NCI-H2196 treated with DMSO at 0.1 percent for 48 hours (cell line): ENCODE measurements at regions not wholly inside any gene's neighbourhood (a gene's known extent, or its start where the extent isn't known, plus 50 kb on each side); places are given as distances from the start of the nearest gene placed in this dataset.
A peak's percentile ranks its signal among the peaks of the same experiment; 100 is the strongest.

Source experiments
- DNase-seq: peaks from one replicate; lab custom pipeline; 2025; ENCODE audit not compliant: unreplicated experiment; lab: John Stamatoyannopoulos, UW

DNA sequence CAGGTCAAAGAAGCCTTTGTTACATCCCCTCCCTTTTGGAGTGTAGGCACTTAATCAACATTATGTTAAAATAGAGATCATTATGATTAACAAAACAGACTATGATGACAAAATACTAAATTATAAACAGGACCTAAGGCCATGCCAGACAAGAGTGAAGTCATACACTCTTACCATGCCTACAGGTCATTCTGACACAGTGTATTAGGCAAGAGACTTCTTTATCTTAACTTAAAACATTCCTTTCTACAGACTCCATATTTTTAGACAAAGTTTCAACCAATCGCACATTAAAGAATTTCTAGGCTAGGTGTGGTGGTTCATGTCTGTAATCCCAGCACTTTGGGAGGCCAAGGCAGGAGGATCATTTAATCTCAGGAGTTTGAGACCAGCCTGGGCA, 128.6 kb upstream of the SLC34A2 start:
- no peak for DNase-seq

DNA sequence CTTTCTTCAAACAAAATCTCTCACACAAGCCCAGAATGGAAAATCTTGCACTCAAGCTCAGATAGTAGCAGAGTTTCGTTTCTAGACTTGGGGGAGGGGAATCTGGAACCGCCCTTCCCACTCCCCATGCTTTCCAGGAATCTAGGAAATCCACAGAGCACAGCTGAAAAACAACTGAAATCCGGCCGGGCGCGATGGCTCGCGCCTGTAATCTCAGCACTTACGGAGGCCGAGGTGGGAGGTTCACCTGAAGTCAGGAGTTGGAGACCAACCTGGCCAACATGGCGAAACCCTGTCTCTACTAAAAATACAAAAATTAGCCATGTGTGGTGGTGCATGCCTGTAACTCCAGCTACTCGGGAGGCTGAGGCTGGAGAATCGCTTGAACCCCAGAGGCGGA, 127.3 kb upstream of the SLC34A2 start:
- DNase-seq, result no peak

DNA sequence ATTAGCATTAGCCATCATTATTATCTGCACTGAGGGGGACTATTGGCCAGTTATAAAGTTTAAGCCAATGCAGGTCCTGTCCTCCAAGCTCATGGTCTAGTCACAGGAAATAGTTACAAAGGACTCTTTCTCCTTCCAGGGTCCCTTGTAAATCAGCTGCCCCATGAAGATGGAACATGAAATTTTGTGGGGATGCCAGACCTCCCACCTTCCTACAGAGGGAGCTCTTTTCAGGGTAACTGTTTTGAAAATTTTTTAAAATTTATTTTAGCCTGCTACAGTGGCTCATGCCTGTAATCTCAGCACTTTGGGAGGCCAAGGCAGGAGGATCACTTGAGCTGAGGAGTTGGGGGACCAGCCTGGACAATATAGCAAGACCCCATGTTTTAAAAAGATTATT, 124.4 kb upstream of the SLC34A2 start:
- DNase-seq, result no peak

DNA sequence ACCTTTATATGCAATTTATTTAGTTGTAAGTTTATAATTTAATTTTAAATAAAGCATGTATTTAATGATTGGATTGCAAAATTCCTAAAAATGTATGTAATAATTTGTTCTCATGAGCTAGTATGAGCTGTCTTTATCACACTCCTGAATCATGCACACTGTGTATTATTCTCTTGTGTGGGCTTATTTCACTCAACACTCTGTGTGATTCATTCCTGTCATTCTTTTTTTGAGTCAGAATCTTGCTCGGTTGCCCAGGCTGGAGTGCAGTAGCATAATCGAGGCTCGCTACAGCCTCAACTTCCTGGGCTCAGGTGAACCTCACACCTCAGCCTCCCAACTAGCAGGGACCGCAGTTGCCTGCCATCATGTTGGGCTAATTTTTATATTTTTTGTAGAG, 123.1 kb upstream of the SLC34A2 start:
- DNase-seq, result no peak

DNA sequence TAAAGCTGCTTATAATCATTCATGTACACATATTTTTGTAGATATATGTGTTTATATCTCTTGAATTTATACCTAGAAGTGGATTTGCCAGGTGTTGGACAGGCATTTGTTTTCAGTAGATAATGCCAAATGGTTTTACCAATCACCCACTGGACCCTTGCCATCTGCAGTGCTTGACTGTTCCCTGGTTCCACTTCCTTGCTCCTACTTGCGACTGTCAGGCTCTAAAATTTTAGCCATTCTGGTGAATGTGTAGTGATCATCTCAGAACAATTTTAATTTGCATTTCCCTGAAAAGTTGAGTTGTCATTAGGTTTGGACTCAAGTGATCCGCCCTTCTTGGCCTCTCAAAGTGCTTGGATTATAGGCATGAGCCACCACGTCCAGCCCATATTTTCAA, 122.4 kb upstream of the SLC34A2 start:
- DNase-seq, result no peak

DNA sequence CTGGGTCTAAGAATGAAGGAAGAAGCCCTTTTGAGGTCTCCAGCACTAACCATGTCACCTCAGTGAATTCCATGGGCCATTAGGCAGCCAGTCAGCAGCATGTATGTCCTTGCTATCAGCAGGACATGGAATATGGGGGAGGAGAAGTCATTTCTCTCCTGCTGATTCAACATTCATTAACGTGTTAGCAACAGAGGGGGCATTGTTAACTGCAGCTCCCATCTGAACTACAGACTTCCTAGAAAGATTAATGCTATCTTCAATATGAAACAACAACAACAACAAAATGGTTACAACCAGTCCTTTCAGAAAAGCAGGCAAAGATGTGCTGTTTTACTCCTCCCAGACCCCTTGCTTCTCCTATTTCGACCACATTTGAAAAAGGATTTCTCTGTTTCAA, 120.4 kb upstream of the SLC34A2 start:
- DNase-seq, result no peak

DNA sequence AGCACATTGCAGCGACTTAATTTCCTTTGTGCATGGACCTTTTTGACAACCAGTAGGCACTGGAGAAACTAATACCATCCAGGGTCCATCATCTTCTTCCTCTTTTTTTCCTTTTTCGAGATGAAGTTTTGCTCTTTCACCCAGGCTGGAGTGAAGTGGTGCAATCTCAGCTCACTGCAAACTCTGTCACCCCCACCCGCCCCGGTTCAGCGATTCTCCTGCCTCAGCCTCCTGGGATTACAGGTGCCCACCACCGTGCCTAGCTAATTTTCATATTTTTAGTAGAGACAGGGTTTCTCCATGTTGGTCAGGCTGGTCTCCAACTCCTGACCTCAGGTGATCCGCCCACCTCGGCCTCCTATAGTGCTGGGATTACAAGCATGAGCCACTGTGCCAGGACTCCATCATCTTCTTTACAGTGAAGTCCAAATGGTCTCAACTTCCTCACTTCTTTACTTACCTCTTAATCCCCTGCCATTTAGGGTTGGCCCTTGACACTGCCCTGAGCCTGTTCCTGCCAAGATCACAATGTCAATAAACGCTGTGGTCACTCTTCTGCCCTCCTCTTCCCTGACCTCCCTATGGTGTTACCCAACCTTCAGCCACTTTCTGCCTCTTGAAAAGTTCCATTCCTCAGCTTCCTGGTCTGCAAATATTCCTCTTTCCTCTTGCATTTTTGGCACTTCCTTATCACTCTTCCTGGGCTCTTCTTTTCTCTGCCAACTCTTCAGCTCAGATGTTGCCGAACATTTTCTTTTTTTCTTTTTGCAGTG, 119.8 kb upstream of the SLC34A2 start:
- no peak for DNase-seq

DNA sequence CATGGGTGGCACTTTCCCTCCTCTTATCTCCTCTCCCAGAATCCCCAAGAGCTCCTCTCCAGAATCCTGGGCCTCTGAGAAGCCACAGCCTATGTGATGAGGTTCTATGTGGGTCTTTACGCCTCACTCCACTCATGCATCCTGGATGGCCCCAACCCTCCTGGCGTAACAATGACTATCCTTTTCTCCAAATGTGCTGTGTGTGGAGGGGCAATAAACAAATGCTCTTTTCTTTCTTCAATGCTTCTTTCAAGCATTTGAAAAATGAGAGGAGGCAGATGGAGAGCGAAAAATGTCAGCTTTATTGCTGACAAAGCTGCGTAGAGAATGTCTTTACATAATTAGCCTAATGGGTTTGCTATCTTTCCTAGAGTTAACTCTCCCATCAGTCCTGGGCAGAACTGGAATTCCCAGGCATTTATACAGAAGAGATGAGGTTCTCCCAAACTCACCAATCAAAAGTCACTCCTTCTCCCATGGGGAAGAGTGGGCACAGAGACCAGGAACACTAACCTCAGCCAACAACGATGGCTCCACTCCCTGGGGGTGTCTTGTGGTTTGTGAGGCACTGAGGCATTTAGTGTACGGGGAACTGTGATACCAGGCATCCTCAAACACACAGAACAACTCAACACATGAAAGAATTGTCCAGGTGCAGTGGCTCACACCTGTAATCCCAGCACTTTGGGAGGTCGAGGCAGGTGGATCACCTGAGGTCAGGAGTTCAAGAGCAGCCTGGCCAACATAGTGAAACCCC, 118.9 kb upstream of the SLC34A2 start:
- no peak for DNase-seq

DNA sequence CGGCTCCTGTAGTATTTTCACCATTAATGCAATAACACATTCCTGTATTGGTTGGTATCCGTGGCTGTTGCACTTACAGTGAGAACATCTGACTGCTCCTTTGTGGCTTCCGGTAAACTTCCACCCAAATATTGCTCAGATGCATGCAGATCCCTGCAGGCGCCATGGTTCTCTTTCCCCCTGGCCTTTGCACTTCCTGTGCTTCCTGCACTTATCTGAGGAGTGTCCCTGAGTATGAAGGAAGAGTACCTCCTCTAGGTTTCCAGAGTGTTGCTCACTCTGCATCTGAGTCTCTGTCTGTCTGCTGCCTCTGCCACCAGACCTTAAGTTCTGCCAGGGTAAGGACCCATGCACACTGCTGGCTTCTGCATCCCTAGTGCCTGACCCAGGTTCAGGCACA, 117.2 kb upstream of the SLC34A2 start:
- no peak for DNase-seq

DNA sequence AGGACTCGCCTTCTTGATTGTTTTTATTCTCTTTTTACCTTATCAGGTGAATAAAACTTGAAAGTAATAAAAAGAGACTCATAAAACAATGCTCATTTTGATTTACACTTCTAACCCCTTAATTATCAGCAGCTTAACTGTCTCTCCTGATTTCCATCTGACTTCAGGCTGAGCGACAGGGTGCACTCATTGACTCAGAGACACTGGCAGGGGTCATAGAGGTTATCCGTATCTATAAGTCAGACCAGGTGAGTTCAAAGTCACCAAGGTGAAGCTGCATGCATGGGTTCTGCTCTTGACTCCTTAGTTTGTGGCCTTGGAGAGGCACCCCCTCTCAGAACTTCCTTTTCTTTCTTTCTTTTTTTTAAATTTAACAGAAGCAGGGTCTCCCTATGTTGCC, 116.4 kb upstream of the SLC34A2 start:
- no peak for DNase-seq

DNA sequence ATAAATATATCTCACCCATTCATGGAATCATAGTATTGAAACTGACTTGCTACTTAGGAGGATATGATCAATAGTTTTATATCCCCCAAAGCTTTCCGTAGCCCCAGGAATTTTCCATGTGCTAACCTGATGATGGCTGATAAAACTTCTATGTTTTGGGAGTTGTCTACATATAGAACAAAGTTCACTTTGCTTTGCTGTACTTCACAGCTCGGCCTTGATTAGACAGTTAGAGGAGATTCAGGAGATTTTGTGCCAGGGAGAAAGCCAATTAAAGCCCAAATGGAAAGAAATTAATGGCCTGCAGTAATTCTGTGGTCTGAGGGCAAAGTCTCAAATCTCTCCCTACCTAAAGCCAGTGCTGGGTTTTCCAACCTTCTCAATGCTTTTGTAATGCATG, 114.9 kb upstream of the SLC34A2 start:
- DNase-seq, result no peak

DNA sequence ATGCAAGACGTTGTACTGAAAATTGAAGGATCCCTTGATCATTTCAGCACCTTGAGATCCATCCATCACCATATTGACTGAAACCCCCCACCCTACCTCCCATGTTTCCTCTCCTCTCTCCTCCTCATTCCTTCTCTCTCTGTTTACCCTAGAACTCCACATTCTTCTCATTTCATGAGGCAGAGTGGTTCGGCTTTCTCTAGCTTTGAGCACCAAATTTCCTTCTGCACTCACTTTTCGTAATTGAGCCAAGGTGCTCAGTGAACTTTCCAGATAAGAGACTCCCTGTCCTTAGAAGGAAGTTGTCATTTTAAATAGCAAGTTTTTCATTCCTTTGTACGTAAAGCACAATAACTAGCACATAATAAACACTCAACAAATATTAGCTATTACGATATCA, 108.3 kb upstream of the SLC34A2 start:
- no peak for DNase-seq

DNA sequence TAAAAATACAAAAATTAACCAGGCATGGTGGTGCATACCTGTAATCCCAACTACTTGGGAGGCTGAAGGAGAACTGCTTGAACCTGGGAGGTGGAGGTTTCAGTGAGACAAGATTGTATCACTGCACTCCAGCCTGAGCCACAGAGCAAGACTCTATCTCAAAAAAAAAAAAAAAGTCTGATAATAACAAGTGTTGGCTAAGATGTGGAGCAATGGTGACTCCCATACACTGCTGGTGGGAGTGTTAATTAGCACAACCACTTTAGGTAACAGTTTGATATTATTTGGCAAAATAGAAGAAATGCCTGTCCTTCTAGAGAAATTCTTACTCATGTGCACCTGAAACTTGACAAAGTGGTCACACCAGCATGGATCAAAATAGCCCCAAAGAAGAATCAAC, 106.2 kb upstream of the SLC34A2 start:
- no peak for DNase-seq

DNA sequence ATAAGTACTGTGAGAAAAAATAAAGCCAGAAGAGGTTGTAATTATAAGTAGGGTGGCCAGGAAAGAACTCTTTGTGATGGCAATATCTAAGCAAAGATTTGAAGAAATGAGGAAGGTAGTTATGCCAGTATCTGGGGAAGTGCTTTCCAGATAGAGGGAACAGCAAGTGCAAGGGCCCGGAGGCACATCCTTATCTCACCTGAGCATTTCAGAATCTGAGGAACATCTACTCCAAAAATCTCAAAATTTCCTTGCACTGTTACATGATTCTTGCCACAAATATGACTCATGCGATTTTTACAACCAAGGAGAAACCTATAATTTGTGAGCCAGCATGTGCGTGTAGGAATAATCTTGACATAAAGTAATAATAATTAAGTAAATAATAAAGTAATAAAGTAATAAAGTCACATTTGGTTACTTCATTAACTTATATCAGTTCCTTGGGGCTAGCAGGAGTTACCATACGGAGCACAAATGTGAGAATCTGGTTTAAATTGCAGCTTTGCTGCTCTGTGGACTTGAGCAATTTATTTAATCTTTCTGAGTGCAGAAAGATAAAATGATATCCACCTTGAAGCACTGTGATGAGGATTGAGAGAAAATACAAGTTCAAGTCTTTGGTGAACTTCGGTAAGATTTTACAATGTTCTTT, 105.1 kb upstream of the SLC34A2 start:
- no peak for DNase-seq

DNA sequence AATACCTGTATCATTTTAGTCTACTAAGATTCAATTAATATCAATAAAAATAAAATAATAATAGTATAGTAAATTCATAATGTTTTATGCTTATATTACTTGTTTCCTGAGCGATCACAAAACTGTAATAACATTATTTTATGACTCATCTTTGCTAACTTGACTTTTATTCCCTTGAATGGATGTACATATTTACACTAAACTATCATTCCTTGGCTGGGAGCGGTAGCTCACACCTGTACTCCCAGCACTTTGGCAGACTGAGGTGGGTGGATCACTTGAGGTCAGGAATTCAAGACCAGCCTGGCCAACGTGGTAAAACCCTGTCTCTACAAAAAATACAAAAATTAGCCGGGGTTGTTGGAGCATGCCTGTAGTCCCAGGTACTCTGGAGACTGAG, 104.0 kb upstream of the SLC34A2 start:
- DNase-seq, result no peak

DNA sequence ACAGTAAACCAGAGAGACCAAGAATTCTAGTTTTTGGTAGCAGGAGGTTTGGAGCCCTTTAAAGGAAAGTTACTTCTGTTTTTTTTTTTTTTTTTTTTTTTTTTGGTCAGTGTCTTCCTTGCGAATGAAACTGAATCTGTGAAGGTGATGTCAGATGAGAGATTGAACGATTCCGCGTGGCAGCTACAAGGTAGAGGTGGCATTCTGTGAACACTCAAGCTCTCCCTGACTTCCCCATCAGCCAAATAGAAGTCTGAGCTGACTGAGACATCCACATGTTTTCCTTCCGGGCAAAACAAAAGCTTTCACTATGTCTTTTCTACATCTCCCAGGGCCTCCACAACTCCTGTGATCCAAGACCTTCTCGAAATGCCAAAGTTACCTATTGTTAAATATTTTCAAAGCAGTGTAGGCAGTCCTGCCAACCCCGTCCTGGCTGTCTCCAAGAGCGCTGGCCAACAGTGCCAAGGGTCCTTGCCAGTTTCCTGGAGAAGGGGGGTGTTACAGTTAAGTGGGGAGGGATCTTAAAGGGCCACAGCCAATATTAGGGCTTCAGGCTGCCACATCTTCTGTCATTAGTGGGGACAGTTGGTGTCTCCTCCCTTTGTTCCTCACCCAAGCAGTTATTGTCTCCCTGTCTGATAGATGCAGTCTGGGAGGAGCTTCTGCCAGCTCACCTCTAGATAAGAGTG, 102.9 kb upstream of the SLC34A2 start:
- peak; percentile 30 for DNase-seq

DNA sequence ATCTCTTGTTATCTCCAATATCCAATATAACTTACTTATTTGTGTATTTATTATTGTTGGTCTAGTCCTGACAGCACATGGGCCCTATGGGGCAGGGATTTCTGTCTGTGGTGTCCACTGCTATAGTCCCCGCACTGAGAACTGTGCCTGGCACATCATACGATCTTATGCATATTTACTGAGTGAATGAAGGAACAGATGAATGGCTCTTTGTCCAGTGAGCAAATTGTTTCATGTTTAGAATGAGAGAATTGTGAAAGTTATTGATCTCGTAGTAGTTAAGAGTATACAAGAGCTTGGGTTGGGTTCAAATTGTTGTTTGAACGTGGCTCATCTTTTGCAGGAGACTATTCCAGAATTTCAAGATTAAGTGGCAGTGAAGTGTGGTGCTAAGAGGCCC, 96.1 kb upstream of the SLC34A2 start:
- no peak for DNase-seq

DNA sequence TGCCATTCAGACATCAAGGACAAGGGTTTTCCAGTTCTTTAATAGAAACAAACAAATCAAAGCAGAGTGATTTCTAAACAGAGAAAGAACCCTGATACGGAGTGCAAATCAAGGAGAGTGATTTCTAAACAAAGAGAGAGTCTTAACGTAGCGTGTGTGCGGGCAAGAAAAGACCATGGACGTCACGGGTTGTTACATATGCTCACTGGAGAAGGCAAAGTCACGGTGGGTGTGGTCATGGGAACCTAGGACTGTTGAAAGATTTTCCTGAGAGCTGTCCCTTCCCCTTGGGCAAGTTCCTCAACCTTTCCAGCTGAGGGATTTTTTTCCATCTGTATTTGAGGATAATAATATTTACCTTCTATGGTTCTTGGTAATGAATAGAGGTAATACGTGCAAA, 95.0 kb upstream of the SLC34A2 start:
- no peak for DNase-seq

DNA sequence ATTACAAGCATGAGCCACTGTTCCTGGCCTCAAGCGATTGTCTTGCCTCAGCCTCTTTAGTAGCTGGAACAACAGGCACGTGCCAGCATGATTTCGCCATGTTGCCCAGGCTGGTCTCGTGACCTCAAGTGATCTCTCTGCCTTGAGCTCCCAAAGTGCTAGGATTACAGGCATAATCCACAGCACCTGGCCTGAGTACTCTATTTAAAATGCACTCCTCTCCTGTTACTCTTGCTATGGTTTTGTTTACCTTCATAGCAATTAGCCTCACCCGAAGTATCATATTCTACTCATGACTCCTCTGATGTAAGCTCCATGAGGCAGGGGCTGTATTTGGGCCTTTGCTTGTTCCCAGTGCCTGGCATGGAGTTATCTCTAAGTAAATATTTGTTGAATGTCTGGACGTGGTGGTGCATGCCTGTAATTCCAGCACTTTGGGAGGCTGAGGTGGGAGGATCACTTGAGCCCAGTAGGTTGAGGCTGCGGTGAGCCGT, 92.5 kb upstream of the SLC34A2 start:
- peak; percentile 94 for DNase-seq

DNA sequence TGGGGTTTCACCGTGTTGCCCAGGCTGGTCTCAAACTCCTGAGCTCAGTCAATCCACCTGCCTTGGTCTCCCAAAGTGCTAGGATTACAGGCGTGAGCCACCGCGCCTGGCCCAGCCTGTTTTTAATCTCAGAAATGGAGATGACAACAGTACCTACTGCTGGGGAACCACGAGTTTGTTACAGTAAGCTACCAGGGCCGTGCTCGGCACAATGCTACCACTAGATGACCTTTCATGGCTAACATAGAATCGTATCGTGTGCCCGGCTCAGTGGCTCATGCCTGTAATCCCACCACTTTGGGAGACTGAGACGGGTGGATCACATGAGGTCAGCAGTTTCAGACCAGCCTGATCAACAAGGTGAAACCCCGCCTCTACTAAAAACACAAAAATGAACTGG, 90.8 kb upstream of the SLC34A2 start:
- no peak for DNase-seq

DNA sequence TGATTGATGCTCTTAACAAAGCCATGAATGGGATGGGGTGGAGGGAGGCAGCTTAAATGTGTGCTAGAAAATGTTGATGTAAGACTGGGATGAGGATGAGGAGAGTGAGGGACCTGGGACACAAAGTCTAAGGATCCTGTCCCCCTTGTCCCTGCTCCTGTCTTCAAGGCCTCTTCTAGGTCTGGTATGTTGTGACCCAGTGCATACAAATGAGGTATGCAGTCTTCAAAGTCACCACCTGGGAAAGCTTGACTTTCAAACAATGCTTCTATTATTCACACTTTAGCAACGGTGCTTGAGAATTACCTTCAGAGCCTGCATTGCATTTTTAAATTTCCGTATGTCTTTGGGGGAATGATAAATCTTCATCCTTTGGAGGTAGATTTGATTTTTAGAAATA, 88.4 kb upstream of the SLC34A2 start:
- DNase-seq, result no peak
